ENCODE measurements at regions not wholly inside any gene's neighbourhood (a gene's known extent, or its start where the extent isn't known, plus 50 kb on each side); places are given as distances from the start of the nearest gene placed in this dataset.

DNA sequence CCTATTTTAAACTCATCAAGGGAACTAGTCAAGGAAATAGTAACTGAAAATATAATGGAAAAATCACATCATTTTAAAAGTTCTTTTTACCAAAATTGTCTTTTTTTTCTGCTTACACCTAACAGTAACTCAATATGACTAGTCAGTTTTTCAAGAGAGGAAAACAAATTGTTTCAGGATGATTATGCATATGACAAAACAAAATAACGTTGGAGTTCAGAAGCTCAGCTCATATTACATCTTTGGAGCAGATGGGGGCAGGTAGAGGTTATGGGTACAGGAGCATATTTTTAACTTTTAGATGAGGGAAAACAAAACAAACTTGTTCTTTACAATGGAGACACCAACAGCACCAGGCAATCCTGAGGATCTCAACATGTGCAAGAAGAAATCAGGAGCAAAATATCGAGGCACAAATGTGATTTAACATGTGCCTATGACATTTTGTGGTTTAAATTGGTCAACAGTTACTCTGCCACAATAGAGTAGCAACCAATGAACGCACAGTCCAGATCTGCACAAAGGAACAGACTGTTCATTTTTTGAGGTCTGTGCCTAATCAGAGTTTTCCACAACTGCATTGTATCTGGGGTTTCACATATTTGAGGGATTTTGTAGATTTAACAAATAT, 659.0 kb downstream of the ANXA1 start:
- intact Hi-C loops (cut with micrococcal nuclease) (loop anchor here (10.0 kb wide), 1 partner anchor 56 kb away; no protein-coding TSS in a partner anchor), in situ Hi-C loops (cut with MboI; ENCODE audit: low sequenced_read_pairs) (no loop called here), dilution Hi-C loops (cut with HindIII; ENCODE audit: low sequenced_read_pairs, unreplicated experiment) (no loop called here)
- Histone ChIP-seq H3K9ac (ENCODE audit: low read depth, low read length) (no peak overlapping the region), H3K56ac (ENCODE audit: extremely low read depth, insufficient read depth, low read length) (no peak overlapping the region), H3K9me1 (ENCODE audit: insufficient read depth, low read length) (no peaks in the 10 kb centered on the region), H3K18ac (ENCODE audit: low read depth, low read length) (no peak overlapping the region), H3K4me3 (ENCODE audit: insufficient read depth, low read depth, low read length) (no peak overlapping the region), H3K23ac (ENCODE audit: low read depth, low read length) (no peak overlapping the region), H3K36me3 (ENCODE audit: control insufficient read depth, insufficient read depth, low read length) (no peaks in the 10 kb centered on the region), H3K14ac (replicated peaks; ENCODE audit: low read depth, low read length) (no peak overlapping the region), H4K20me1 (ENCODE audit: insufficient read depth, low read length) (no peaks in the 10 kb centered on the region), H4K5ac (ENCODE audit: low read depth, low read length) (no peak overlapping the region), H2BK5ac (ENCODE audit: low read depth, low read length, poor library complexity, severe bottlenecking) (no peak overlapping the region), H2BK120ac (ENCODE audit: low read depth, low read length) (no peak overlapping the region), H4K8ac (ENCODE audit: low read depth in 2 of 2, low read length in 2 of 2) (no peak overlapping the region), H3K4ac (ENCODE audit: low read depth, low read length) (no peak overlapping the region), H2AK9ac (replicated peaks; ENCODE audit: low read depth, low read length, poor library complexity) (no peak overlapping the region), H3K9me3 (ENCODE audit: control insufficient read depth, insufficient read depth, low read length) (0 out of 2 replicates have a peak, but pooled peaks cover 2% of the 10 kb centered on the region), H3K4me1 (ENCODE audit: control insufficient read depth, insufficient read depth, low read length) (no peaks in the 10 kb centered on the region), H4K91ac (ENCODE audit: insufficient read depth, low read depth, low read length) (no peak overlapping the region), H3K4me2 (ENCODE audit: low read depth, low read length) (no peak overlapping the region), H3K27ac (ENCODE audit: insufficient read depth, low read length) (no peak overlapping the region), H2BK15ac (ENCODE audit: low read depth, low read length) (no peak overlapping the region), H3K27me3 (ENCODE audit: control insufficient read depth, insufficient read depth, low read length) (no peaks in the 10 kb centered on the region), H2BK20ac (ENCODE audit: low read depth, low read length) (no peak overlapping the region), H2AFZ (replicated peaks; ENCODE audit: low read length, poor library complexity) (no peak overlapping the region), H3K79me1 (ENCODE audit: low read depth in 1 of 2, low read length in 2 of 2) (no peaks in the 10 kb centered on the region), H2AK5ac (ENCODE audit: low read depth, low read length) (no peak overlapping the region)
- DNase-seq: no peak
- WGBS, 2 experiments (ENCODE audit: extremely low coverage in 2 of 2, insufficient read length in 1 of 2): no CpG with 5 or more reads among the region's 3 CpGs
- ChIA-PET CTCF (no interaction called here), POLR2A (ENCODE audit: unreplicated experiment) (no interaction called here)
- no peak for ATAC-seq (ENCODE audit: low read depth)
- no TSS peak for BruUV-seq (replicated peaks)
- TF ChIP-seq RFX5 (IDR thresholded peaks at IDR 0.05; ENCODE audit: low read depth, low read length) (no peak), MAZ (IDR thresholded peaks at IDR 0.05; ENCODE audit: borderline replicate concordance, low read depth, low read length) (no peak), RCOR1 (IDR thresholded peaks at IDR 0.05; ENCODE audit: insufficient replicate concordance, low read length) (no peak), CEBPB (IDR thresholded peaks at IDR 0.05; ENCODE audit: low read depth, low read length) (no peak)
- TF ChIP-seq, protein P1, sequence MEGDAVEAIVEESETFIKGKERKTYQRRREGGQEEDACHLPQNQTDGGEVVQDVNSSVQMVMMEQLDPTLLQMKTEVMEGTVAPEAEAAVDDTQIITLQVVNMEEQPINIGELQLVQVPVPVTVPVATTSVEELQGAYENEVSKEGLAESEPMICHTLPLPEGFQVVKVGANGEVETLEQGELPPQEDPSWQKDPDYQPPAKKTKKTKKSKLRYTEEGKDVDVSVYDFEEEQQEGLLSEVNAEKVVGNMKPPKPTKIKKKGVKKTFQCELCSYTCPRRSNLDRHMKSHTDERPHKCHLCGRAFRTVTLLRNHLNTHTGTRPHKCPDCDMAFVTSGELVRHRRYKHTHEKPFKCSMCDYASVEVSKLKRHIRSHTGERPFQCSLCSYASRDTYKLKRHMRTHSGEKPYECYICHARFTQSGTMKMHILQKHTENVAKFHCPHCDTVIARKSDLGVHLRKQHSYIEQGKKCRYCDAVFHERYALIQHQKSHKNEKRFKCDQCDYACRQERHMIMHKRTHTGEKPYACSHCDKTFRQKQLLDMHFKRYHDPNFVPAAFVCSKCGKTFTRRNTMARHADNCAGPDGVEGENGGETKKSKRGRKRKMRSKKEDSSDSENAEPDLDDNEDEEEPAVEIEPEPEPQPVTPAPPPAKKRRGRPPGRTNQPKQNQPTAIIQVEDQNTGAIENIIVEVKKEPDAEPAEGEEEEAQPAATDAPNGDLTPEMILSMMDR (conservative IDR thresholded peaks at IDR 0.05; ENCODE audit: low read depth, low read length): no peak

Data from IMR-90 (cell line).